BJ (cell line): ENCODE measurements at regions not wholly inside any gene's neighbourhood (a gene's known extent, or its start where the extent isn't known, plus 50 kb on each side); places are given as distances from the start of the nearest gene placed in this dataset.

Source experiments
- CTCF ChIA-PET: fragments of 350-600 bp; formaldehyde crosslinking; extraction: SDS; loops from one replicate; lab custom pipeline; 2021; ENCODE audit warnings: antibody characterized with exemption, inconsistent platforms; lab: Yijun Ruan, JAX
- POLR2A ChIA-PET: fragments of 300-600 bp; sonication (Branson Sonifier 250); formaldehyde crosslinking; extraction: SDS; loops from one replicate; lab custom pipeline; 2021; ENCODE audit warnings: antibody characterized with exemption; lab: Charles Lee
- DNase-seq: peaks from one replicate; pipeline ENCODE4 v3.0.0-alpha.2; 2011; ENCODE audit warnings: low read depth
- H3K27me3 ChIP-seq: 2 replicates; pipeline ENCODE4 v1.6.0; 2011; ENCODE audit warnings: low read length; ENCODE audit not compliant: control insufficient read depth, insufficient read depth
- H3K36me3 ChIP-seq: 2 replicates; pipeline ENCODE4 v1.5.1; 2011; ENCODE audit warnings: low read length; ENCODE audit not compliant: control insufficient read depth, insufficient read depth
- H3K4me3 ChIP-seq: 2 replicates; pipeline ENCODE4 v1.5.1; 2011; ENCODE audit warnings: low read depth, mild to moderate bottlenecking, control low read depth, low read length
- TF ChIP-seq, protein P1 (sequence below): IDR thresholded peaks from 2 replicates; pipeline ENCODE4 v1.5.1; 2011; ENCODE audit warnings: low read depth, mild to moderate bottlenecking, control low read depth, inconsistent platforms, low read length, moderate library complexity; ENCODE audit not compliant: insufficient read depth

GRCh38 chr2:239568601-239569000 is 167.8 kb upstream of the HDAC4 start:
- no peak overlapping the region for H3K4me3 ChIP-seq
- TF ChIP-seq, protein P1, sequence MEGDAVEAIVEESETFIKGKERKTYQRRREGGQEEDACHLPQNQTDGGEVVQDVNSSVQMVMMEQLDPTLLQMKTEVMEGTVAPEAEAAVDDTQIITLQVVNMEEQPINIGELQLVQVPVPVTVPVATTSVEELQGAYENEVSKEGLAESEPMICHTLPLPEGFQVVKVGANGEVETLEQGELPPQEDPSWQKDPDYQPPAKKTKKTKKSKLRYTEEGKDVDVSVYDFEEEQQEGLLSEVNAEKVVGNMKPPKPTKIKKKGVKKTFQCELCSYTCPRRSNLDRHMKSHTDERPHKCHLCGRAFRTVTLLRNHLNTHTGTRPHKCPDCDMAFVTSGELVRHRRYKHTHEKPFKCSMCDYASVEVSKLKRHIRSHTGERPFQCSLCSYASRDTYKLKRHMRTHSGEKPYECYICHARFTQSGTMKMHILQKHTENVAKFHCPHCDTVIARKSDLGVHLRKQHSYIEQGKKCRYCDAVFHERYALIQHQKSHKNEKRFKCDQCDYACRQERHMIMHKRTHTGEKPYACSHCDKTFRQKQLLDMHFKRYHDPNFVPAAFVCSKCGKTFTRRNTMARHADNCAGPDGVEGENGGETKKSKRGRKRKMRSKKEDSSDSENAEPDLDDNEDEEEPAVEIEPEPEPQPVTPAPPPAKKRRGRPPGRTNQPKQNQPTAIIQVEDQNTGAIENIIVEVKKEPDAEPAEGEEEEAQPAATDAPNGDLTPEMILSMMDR = no peak
- ChIA-PET POLR2A (no interaction called here), CTCF (no interaction called here)
- no peak for DNase-seq
- H3K36me3 ChIP-seq = no peaks in the 10 kb centered on the region
- no peaks in the 10 kb centered on the region for H3K27me3 ChIP-seq

DNA sequence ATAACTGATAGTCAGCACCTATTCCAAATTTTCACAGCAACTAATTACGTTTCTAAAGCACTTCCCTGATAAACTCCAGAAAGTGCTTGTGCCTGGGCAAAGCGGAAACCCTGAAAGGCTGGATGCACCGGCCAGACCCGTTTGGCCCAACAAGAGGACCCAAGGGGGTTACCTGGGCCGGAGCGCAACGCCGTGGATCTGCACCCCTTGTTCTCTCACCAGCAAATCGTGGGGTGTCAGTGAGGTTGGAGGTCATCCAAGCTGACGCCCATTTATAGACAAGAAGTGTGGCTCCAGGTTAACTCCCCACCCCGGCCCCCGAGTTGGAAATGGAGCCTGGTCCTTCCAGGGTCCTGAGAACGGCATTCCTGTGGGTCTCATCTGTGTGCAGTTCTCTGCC is 167.0 kb upstream of the HDAC4 start:
- DNase-seq = no peak
- no peaks in the 10 kb centered on the region for H3K27me3 ChIP-seq
- TF ChIP-seq, protein P1 = no peak
- no peaks in the 10 kb centered on the region for H3K36me3 ChIP-seq
- ChIA-PET POLR2A (no interaction called here), CTCF (interaction anchor here (0.8 kb wide), 1 partner anchor 79 kb away, joined by 3 read pairs; no protein-coding TSS in a partner anchor)
- no peak overlapping the region for H3K4me3 ChIP-seq

- H3K36me3 ChIP-seq = no peaks in the 10 kb centered on the region
- no peak overlapping the region for H3K4me3 ChIP-seq
- ChIA-PET POLR2A (no interaction called here), CTCF (no interaction called here)
- H3K27me3 ChIP-seq = no peaks in the 10 kb centered on the region
- no peak for DNase-seq
- TF ChIP-seq, protein P1 = no peak
Observed at GRCh38 chr2:239566995-239567568, 166.3 kb upstream of the HDAC4 start.

GRCh38 chr2:239566162-239566994 is 165.6 kb upstream of the HDAC4 start:
- ChIA-PET CTCF (no interaction called here), POLR2A (no interaction called here)
- TF ChIP-seq, protein P1 = no peak
- DNase-seq = no peak
- H3K36me3 ChIP-seq = no peaks in the 10 kb centered on the region
- no peaks in the 10 kb centered on the region for H3K27me3 ChIP-seq
- no peak overlapping the region for H3K4me3 ChIP-seq

- Histone ChIP-seq H3K36me3 (no peaks in the 10 kb centered on the region), H3K27me3 (no peaks in the 10 kb centered on the region), H3K4me3 (no peak overlapping the region)
- CTCF ChIA-PET = no interaction called here
- no peak for DNase-seq
- TF ChIP-seq, protein P1 = no peak
- POLR2A ChIA-PET = no interaction called here
Observed at GRCh38 chr2:239564587-239564986, 163.8 kb upstream of the HDAC4 start.
